GM19035 (cell line): ENCODE measurements at regions not wholly inside any gene's neighbourhood (a gene's known extent, or its start where the extent isn't known, plus 50 kb on each side); places are given as distances from the start of the nearest gene placed in this dataset.
A peak's percentile ranks its signal among the peaks of the same experiment; 100 is the strongest.
"Not testable (repeated sequence)": the region's sequence is repeated elsewhere in the genome, so short reads cannot be mapped to it uniquely, and the experiment has no call there.

Source experiments
- ATAC-seq: cut with Tn5 transposase; IDR thresholded peaks from one replicate; pipeline ENCODE4 v1.9.1; 2021; ENCODE audit not compliant: unreplicated experiment

GRCh38 chr18:104264-104663 lies 54.1 kb upstream of the USP14 start:
- not testable (repeated sequence) for ATAC-seq

- ATAC-seq = not testable (repeated sequence)
Observed at GRCh38 chr18:105161-106053, 53.0 kb upstream of the USP14 start.

- not testable (repeated sequence) for ATAC-seq
Observed at GRCh38 chr18:106054-106851, 52.1 kb upstream of the USP14 start.

GRCh38 chr18:106868-107384 lies 51.4 kb upstream of the USP14 start:
- ATAC-seq = not testable (repeated sequence)

- ATAC-seq = not testable (repeated sequence)
Observed at GRCh38 chr18:107464-107863, 50.9 kb upstream of the USP14 start.

- ATAC-seq = peak; percentile 52
Observed at GRCh38 chr18:107947-108664, 50.3 kb upstream of the USP14 start.
